Glutamatergic neuron (in vitro differentiated cells): ENCODE measurements at regions not wholly inside any gene's neighbourhood (a gene's known extent, or its start where the extent isn't known, plus 50 kb on each side); places are given as distances from the start of the nearest gene placed in this dataset.

Experiments
- DNase-seq: peaks from one replicate; pipeline ENCODE4 v3.0.0; 2022
- H3K27ac Mint-ChIP-seq: one replicate; pipeline ENCODE4 v1.8.0; 2020; ENCODE audit warnings: mild to moderate bottlenecking, mixed read lengths, inconsistent platforms; ENCODE audit not compliant: unreplicated experiment
- H3K27me3 Mint-ChIP-seq: one replicate; pipeline ENCODE4 v1.8.0; 2020; ENCODE audit warnings: mild to moderate bottlenecking, moderate library complexity, mixed read lengths, inconsistent platforms; ENCODE audit not compliant: unreplicated experiment
- H3K36me3 Mint-ChIP-seq: one replicate; pipeline ENCODE4 v1.8.0; 2020; ENCODE audit warnings: mild to moderate bottlenecking, mixed read lengths, inconsistent platforms; ENCODE audit not compliant: unreplicated experiment
- H3K4me1 Mint-ChIP-seq: one replicate; pipeline ENCODE4 v1.8.0; 2020; ENCODE audit warnings: mild to moderate bottlenecking, low read depth, mixed read lengths, inconsistent platforms; ENCODE audit not compliant: unreplicated experiment
- H3K4me3 Mint-ChIP-seq: one replicate; pipeline ENCODE4 v1.8.0; 2020; ENCODE audit warnings: mild to moderate bottlenecking, mixed read lengths, inconsistent platforms; ENCODE audit not compliant: unreplicated experiment
- H3K9me3 Mint-ChIP-seq: one replicate; pipeline ENCODE4 v1.8.0; 2020; ENCODE audit warnings: mild to moderate bottlenecking, moderate library complexity, mixed read lengths, inconsistent platforms; ENCODE audit not compliant: unreplicated experiment
- TF ChIP-seq, protein P1 (sequence below): fragments of 200-600 bp; sonication (generic); IDR thresholded peaks from one replicate; pipeline ENCODE4 v1.5.0; 2021; ENCODE audit not compliant: partially characterized antibody, unreplicated experiment

DNA sequence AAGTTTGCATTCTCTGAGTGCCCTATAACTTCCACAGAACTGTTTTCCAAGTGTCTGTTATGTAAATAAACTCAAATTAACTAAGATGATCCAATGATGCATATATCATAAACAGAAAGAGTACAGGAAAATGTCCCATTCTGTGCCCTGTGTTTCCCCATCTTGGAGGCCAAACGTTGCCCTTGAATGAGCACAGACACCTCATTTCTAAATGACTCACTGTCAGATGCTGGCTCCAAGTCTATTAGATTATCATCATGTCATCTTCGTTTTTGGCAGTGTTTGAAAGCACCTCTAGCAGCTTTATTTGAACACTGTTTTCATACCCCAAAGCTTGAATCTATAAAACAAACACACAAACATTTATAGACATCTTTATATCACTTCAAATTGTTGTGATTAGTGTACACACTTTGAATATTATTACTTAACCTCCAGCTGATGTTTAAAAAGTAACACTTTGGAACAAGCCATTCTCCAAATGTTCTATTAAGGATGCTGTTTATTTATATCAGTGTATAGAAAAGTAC, 424.2 kb downstream of the NOVA1 start:
- H3K9me3 Mint-ChIP-seq, result no peaks in the 10 kb centered on the region
- TF ChIP-seq, protein P1, sequence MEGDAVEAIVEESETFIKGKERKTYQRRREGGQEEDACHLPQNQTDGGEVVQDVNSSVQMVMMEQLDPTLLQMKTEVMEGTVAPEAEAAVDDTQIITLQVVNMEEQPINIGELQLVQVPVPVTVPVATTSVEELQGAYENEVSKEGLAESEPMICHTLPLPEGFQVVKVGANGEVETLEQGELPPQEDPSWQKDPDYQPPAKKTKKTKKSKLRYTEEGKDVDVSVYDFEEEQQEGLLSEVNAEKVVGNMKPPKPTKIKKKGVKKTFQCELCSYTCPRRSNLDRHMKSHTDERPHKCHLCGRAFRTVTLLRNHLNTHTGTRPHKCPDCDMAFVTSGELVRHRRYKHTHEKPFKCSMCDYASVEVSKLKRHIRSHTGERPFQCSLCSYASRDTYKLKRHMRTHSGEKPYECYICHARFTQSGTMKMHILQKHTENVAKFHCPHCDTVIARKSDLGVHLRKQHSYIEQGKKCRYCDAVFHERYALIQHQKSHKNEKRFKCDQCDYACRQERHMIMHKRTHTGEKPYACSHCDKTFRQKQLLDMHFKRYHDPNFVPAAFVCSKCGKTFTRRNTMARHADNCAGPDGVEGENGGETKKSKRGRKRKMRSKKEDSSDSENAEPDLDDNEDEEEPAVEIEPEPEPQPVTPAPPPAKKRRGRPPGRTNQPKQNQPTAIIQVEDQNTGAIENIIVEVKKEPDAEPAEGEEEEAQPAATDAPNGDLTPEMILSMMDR, result no peak
- no peak overlapping the region for H3K4me3 Mint-ChIP-seq
- no peaks in the 10 kb centered on the region for H3K36me3 Mint-ChIP-seq
- DNase-seq, result no peak
- no peaks in the 10 kb centered on the region for H3K27me3 Mint-ChIP-seq
- H3K27ac Mint-ChIP-seq, result no peak overlapping the region
- peaks cover 6% of the 10 kb centered on the region for H3K4me1 Mint-ChIP-seq

- Mint-ChIP-seq H3K4me1 (peaks cover 6% of the 10 kb centered on the region), H3K9me3 (no peaks in the 10 kb centered on the region), H3K36me3 (no peaks in the 10 kb centered on the region), H3K4me3 (no peak overlapping the region), H3K27me3 (peaks cover 2% of the 10 kb centered on the region), H3K27ac (no peak overlapping the region)
- TF ChIP-seq, protein P1, result no peak
- no peak for DNase-seq
Observed at GRCh38 chr14:26172396-26172795, 425.4 kb downstream of the NOVA1 start.

DNA sequence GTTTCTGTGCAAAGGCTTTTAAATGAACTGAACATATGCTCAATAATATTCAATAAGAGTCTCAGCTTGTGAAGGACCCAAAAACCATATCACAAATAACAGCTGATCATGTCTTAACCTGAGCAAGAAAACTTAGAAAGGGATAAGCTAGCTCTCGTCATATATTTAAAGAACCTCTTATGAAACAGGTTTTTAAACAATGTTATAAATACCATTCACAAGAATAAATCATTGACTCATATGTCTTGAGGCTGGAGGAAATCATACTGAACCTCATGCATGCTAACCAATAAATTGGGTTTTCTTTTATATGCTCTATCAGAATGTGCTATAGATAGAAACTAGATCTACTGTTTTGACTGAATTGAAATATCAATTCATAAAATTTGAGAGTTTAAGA, 426.9 kb downstream of the NOVA1 start:
- no peaks in the 10 kb centered on the region for H3K9me3 Mint-ChIP-seq
- H3K4me1 Mint-ChIP-seq, result peaks cover 6% of the 10 kb centered on the region
- no peak overlapping the region for H3K27ac Mint-ChIP-seq
- no peak for DNase-seq
- no peak overlapping the region for H3K4me3 Mint-ChIP-seq
- H3K36me3 Mint-ChIP-seq, result no peaks in the 10 kb centered on the region
- H3K27me3 Mint-ChIP-seq, result peaks cover 2% of the 10 kb centered on the region
- TF ChIP-seq, protein P1, result no peak

DNA sequence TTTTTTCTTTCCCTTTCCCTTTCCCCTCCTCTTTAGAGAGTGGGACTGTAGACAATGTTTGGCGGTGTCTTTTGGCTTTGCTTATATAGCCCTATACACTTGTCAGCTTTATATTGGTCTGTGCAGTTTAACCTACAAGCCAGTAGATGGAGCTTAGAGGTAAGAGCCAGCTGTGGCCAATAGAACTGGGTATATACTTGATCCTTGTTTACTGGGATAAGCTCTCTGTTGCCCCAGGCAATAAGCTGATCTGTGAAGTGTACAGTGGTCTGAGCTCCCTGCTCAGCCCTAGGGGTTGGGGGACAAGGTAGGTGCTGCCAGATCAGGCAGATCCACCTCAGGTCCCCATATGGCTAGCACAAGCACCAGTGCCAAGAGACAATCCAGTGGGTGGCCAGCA, 434.1 kb downstream of the NOVA1 start:
- H3K9me3 Mint-ChIP-seq, result no peaks in the 10 kb centered on the region
- H3K27me3 Mint-ChIP-seq, result peaks cover 2% of the 10 kb centered on the region
- TF ChIP-seq, protein P1, result peak; percentile 30
- no peak overlapping the region for H3K4me3 Mint-ChIP-seq
- H3K36me3 Mint-ChIP-seq, result no peaks in the 10 kb centered on the region
- H3K4me1 Mint-ChIP-seq, result no peaks in the 10 kb centered on the region
- no peak overlapping the region for H3K27ac Mint-ChIP-seq
- DNase-seq, result no peak

DNA sequence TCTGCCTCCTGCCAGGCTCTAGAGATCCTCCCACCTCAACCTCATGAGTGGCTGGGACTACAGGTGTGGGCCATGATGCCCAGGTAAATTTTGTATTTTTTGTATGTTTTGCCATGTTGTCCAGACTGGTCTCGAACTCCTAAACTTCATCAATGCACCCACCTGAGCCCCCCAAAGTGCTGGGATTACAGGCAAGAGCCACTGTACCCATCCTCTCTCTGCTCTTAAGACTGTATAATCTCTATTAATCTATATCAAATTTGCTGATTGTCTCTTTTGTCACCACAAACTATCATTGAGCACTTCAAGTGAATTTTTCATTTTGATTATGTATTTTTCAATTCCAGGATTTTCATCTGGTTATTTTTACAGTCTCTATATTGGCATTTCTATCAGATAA, 440.3 kb downstream of the NOVA1 start:
- TF ChIP-seq, protein P1, result no peak
- H3K4me3 Mint-ChIP-seq, result no peak overlapping the region
- H3K27ac Mint-ChIP-seq, result no peak overlapping the region
- H3K4me1 Mint-ChIP-seq, result no peaks in the 10 kb centered on the region
- H3K36me3 Mint-ChIP-seq, result no peaks in the 10 kb centered on the region
- H3K9me3 Mint-ChIP-seq, result no peaks in the 10 kb centered on the region
- no peaks in the 10 kb centered on the region for H3K27me3 Mint-ChIP-seq
- no peak for DNase-seq
